Thyroid gland (tissue), 4 donors: ENCODE measurements at regions not wholly inside any gene's neighbourhood (a gene's known extent, or its start where the extent isn't known, plus 50 kb on each side); places are given as distances from the start of the nearest gene placed in this dataset.

Experiments
- DNase-seq, 2 donors: peaks; one replicate each; pipeline ENCODE4 v3.0.0-alpha.2; 2019
- H3K27ac ChIP-seq, 3 donors: fragments of 200-600 bp; sonication (generic); 1 replicate in 2 of 3; 2 replicates in 1 of 3; pipeline ENCODE4 v1.5.1; 2016 to 2019; ENCODE audit warnings: mild to moderate bottlenecking in 1 of 3, moderate library complexity in 1 of 3
- H3K27me3 ChIP-seq: fragments of 200-600 bp; sonication (generic); one replicate; pipeline ENCODE4 v1.5.1; 2019
- H3K36me3 ChIP-seq, 2 donors: fragments of 200-600 bp; sonication (generic); one replicate each; pipeline ENCODE4 v1.5.1; 2016 to 2019
- H3K4me1 ChIP-seq, 2 donors: fragments of 200-600 bp; sonication (generic); one replicate each; pipeline ENCODE4 v1.5.1; 2017 to 2019
- H3K4me3 ChIP-seq, 3 donors: fragments of 200-600 bp; sonication (generic); replicated peaks in 1 of 3; 1 replicate in 2 of 3; 2 replicates in 1 of 3; pipeline ENCODE4 v1.5.1; 2016; ENCODE audit warnings: mild to moderate bottlenecking in 1 of 3
- H3K9me3 ChIP-seq: fragments of 200-600 bp; sonication (generic); one replicate; pipeline ENCODE4 v1.5.1; 2017
- POLR2A ChIP-seq, 2 donors: fragments of 450-650 bp; IDR thresholded peaks; one replicate each; pipeline ENCODE4 v1.6.1; 2017; ENCODE audit warnings: antibody characterized with exemption in 2 of 2, mild to moderate bottlenecking in 2 of 2, moderate library complexity in 1 of 2
- WGBS, 2 donors: methylation state at CpG; one replicate each; pipeline ENCODE4 v1.1.5; 2017; 5-methylcytosine and 5-hydroxymethylcytosine counted together
- intact Hi-C: fragments of 100-400 bp; cut with DNase I; formaldehyde crosslinking; loops from one replicate; pipeline ENCODE4 v1.15.1; 2023
- TF ChIP-seq, protein P1 (sequence below), 6 experiments: fragments of 200-600 bp in 3 of 6; fragments of 450-650 bp in 3 of 6; sonication (generic) in 3 of 6; IDR thresholded peaks; one replicate each; pipeline ENCODE4 v1.5.1; 2016 to 2019; ENCODE audit warnings: antibody characterized with exemption in 6 of 6, mild to moderate bottlenecking in 2 of 6, inconsistent platforms in 1 of 6, moderate library complexity in 1 of 6

DNA sequence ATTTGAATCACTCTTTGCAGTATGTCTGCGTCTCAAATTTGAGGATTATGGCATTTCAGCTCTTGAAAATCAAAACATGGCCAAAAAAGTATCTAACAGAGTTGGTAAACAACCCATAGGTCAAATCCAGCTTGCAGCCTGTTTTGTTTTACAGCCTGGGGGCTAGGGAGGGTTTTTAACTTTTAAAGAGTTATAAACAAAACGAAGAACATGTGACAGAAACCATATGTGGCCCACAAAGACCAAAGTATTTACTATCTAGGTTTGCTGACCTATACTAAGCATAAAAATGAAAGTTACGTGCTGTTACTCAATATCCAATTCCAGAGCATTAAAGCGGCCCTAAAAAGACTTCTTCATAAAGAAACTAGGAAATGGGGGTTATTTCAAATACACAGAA lies 55.5 kb upstream of the STARD3NL start:
- DNase-seq, result no peak
- no peak for TF ChIP-seq POLR2A (IDR thresholded peaks at IDR 0.05)
- TF ChIP-seq, protein P1, sequence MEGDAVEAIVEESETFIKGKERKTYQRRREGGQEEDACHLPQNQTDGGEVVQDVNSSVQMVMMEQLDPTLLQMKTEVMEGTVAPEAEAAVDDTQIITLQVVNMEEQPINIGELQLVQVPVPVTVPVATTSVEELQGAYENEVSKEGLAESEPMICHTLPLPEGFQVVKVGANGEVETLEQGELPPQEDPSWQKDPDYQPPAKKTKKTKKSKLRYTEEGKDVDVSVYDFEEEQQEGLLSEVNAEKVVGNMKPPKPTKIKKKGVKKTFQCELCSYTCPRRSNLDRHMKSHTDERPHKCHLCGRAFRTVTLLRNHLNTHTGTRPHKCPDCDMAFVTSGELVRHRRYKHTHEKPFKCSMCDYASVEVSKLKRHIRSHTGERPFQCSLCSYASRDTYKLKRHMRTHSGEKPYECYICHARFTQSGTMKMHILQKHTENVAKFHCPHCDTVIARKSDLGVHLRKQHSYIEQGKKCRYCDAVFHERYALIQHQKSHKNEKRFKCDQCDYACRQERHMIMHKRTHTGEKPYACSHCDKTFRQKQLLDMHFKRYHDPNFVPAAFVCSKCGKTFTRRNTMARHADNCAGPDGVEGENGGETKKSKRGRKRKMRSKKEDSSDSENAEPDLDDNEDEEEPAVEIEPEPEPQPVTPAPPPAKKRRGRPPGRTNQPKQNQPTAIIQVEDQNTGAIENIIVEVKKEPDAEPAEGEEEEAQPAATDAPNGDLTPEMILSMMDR (IDR thresholded peaks at IDR 0.05), result no peak
- H3K27me3 ChIP-seq, result no peaks in the 10 kb centered on the region
- no peaks in the 10 kb centered on the region for H3K9me3 ChIP-seq
- H3K27ac ChIP-seq, result no peak overlapping the region
- whole genome bisulfite sequencing, 2 donors, result 83 to 87% methylated on average over 4 of the region's 4 CpGs
- no peaks in the 10 kb centered on the region for H3K36me3 ChIP-seq
- intact Hi-C loops, result no loop called here
- no peaks in the 10 kb centered on the region for H3K4me1 ChIP-seq
- H3K4me3 ChIP-seq, result no peak overlapping the region

DNA sequence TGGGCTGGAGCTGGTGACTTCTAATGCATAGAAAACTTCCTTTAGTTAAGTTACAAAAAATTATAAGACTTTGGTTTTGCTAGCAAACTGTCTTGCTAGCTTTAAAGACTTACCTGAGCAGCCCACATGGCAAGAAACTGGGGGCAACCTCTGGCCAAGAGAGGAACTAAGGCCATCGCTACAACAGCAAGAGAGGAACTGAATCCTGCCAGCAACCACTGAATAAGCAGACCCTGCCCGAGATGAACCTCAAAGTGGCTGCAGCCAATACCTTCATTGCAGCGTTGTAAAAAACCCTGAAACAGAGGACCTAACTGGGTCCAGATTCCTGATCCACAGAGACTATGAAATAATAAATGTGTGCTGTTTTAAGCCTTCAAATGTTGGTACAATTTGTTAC lies 54.6 kb upstream of the STARD3NL start:
- no peaks in the 10 kb centered on the region for H3K4me1 ChIP-seq
- no peak overlapping the region for H3K27ac ChIP-seq
- H3K9me3 ChIP-seq, result no peaks in the 10 kb centered on the region
- H3K27me3 ChIP-seq, result no peaks in the 10 kb centered on the region
- H3K4me3 ChIP-seq, result no peak overlapping the region
- H3K36me3 ChIP-seq, result no peaks in the 10 kb centered on the region
- TF ChIP-seq POLR2A (IDR thresholded peaks at IDR 0.05), result no peak
- TF ChIP-seq, protein P1 (IDR thresholded peaks at IDR 0.05), result no peak
- 94% methylated on average over 3 of the region's 3 CpGs for WGBS, 2 donors
- intact Hi-C loops, result no loop called here
- DNase-seq, result no peak

DNA sequence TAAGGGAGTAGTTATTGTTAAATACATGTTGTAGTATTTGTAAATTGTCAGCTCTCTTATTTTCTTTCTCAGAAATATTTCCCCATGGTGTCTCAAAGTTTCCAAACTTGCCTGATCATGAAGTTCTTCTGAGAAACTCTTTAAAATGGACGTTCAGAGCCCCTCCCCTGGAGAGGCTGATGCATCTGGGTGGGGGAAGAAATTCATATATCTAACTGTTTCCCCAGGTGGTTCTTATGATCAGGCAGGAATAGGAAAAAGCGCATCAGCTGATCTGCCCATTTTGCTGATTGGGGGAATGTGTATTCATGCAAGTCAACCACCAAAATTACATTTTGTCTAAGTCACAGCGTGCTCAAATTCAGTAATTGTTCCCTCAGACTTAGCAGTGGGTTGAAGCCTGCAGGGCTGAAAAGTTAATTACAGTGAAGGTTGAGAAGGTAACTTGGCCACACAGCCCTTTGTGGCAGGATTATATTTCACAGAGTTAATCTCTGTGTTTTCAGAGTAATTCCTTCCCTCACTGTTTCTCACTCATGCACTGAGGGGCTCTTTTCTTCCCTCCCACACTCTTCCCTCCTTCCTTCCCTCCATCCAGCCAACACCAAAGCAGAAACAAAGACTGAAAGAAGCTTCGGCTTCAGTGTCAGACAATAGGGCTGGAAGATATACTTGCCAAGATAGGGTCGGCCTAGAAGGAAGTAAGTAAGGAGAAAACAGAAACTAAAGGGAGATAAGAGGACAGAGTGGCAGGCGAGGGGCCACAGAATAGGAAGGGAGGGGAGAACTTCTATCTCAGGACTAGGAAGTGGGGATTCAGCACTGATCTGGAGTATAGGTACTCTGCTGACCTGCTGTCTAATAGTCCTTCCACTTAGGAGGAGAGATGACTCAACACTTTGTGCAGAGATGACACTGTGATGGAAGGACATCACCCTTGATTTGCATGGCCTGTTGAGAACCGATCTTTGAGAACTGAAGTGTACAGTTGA lies 50.5 kb upstream of the STARD3NL start:
- 79 to 84% methylated on average over 7 of the region's 7 CpGs for WGBS, 2 donors

More for the DNA sequence above, 50.5 kb upstream of the STARD3NL start:
- Histone ChIP-seq H3K4me1 (no peaks in the 10 kb centered on the region), H3K9me3 (no peaks in the 10 kb centered on the region), H3K27me3 (no peaks in the 10 kb centered on the region), H3K27ac (no peak overlapping the region), H3K4me3 (no peak overlapping the region), H3K36me3 (no peaks in the 10 kb centered on the region)
- TF ChIP-seq, protein P1 (IDR thresholded peaks at IDR 0.05), result no peak
- no peak for TF ChIP-seq POLR2A (IDR thresholded peaks at IDR 0.05)
- intact Hi-C loops, result no loop called here
- DNase-seq, result no peak
